GM21381 (cell line): ENCODE measurements at regions not wholly inside any gene's neighbourhood (a gene's known extent, or its start where the extent isn't known, plus 50 kb on each side); places are given as distances from the start of the nearest gene placed in this dataset.
"Not testable (repeated sequence)": the region's sequence is repeated elsewhere in the genome, so short reads cannot be mapped to it uniquely, and the experiment has no call there.

Experiments
- ATAC-seq: cut with Tn5 transposase; IDR thresholded peaks from one replicate; pipeline ENCODE4 v1.9.1; 2021; ENCODE audit warnings: mild to moderate bottlenecking, moderate library complexity; ENCODE audit not compliant: unreplicated experiment

DNA sequence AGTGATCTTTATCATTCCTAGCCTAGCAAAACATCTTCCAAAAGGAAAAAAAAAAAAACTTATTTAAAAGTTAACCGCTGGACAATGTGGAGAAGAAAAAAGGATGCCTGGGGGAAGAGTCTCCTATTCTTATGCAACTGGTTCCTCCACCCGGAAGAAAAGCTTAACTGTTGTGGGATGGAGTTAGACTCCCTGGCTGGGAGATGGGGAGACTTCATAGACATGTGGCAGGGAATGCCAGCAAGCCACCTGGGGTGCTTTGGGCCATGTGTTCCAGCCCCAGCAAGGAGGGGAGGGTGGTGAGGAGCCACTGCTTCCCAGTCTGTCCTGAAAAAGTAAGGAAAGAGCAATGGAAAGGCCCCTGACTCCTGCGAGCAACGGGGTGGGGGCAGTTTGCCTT lies 119.4 kb upstream of the SPIN4 start:
- no peak for ATAC-seq

DNA sequence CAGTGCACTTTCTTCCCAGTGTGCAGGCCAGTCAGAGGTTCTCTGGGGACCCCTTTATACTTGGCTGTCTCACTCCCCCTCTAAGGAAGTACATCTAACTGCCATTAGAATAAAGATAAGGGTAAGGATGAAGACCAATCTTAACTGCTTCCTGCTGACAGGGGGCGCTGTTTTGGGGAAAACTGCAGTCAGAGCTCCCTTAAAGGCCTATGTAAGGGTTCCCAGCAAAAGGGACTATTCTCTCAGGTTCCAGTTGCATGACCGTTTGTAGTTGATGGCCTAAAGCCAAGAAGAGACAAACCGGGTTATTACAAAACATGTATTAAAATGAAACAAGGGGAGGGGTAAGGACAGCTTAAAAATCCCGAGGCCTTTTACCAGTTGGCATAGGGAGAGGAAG lies 115.6 kb upstream of the SPIN4 start:
- ATAC-seq = no peak

DNA sequence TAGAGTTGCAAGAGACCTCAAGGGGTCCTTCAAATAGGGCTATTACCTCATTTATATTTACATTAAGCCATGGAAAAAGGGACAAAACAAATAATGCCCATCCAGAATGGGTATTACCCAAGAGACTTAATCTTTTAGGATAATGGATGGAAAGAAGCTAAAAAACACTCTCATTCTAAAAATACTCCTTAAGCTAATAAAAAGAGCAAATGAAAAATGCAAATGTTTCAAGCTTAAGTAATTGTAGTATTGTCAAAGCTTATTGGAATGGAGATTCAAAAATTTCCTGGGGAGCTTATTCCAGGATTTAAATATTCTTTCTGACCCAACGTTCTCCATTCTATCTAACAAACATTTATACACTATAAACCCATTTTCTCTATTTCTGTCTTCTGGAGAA lies 107.8 kb upstream of the SPIN4 start:
- ATAC-seq = no peak

DNA sequence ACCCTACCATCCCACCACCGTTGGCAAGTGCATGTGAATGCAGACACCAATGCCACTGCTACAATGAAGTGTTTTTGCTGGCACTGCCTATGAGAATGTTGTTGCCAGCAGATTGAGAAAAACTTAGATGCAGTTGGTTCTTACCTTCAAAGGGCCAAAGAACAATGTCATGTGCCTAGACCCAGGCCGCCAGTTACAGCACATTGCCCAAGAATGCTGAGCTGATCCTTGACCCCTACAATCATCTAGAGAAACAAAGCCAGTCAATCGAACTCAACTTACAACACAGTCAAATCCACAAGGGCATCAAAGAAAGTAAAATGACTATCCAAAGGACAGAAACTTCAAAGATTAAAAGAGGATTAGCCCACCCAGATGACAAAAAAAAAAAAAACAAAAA lies 102.4 kb upstream of the SPIN4 start:
- ATAC-seq = no peak

DNA sequence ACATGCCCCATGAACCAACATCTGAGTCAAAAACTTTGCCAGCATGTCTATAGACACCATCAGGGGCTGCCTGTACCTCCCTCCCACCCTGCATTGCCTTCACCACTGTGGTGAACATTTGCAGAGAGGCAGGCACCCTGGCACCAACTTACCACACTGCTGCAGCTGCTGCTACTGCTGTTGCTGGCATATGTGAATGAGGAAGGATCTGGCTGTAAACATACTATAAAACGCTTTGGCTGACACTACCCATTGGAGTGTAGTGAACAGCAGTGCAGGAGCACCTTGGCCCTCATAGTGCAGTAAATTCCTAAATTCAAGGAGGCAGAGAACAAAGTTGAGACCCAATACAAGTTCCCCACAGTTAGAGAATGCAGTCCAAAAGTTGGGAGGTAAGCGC lies 90.6 kb upstream of the SPIN4 start:
- no peak for ATAC-seq

DNA sequence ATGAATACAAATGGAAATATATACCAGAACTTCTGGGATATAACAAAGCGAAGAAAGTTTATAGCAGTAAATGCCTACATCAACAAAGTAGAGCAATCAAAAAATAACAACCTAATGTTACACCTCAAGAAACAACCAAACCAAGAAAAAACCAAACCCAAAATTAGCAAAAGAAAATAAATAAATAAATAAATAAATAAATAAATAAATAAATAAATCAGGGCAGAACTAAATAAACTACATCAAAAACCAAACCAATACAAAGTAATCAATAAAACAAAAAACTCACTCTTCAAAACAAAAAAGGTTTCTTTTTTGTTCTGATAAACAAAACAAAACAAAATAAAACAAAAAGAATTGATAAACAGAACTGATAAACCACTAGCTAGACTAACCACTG lies 88.4 kb upstream of the SPIN4 start:
- no peak for ATAC-seq

DNA sequence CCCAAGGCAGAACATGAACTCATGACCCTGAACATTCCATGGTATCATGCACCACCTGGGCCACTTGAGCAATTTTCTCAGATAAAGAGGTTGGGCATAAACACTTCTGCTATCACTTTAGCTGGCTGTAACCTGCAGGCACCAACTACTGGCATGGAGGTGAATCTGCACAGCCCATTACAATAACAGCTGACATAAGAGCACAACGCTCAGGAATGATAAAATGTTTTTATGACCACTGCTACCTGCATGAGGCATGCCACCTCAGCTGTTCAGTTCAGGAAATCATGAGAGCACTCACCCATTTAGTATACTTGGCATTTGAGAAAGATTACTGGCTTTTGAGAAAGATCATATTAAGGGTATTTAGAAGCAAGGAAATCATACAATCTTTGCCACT lies 85.7 kb upstream of the SPIN4 start:
- no peak for ATAC-seq

DNA sequence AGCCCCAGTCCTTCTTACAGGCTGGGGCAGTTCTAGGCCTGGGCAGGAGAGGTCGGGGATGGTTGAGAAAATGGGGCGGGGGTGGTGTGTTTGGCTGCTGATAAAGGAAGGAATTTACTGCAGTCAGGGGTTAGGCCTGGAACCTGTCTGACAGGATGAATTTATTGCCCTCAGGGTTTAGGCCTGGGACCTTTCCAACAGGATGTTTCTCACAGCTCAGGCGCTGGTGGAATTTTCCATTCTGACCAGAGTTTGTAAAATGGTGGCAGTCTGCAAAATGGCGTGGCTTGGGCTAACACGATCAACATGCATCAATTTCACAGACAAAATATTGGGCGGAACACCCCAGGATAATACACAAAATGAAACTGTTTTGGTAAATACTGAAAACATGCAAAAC lies 83.5 kb upstream of the SPIN4 start:
- ATAC-seq = no peak

DNA sequence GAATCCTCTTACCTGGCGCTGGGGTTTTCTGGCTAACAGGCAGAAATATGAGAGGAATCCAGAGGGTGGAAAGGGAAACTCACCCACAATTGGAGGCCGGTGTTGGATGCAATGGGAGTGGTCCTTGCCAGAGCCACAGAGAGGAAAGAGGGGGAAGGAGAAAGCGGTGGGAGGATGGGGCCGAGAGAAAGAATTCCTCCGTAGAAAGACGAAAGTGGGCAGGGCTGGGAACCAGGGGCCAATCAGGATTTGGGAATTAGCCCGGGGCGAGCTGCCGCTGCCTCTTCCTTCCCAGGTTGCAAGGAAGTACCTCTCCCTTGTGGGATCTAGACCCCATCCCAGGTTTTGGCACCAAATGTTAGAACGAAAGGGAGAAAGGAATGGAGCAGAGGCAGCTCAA lies 83.1 kb upstream of the SPIN4 start:
- no peak for ATAC-seq

DNA sequence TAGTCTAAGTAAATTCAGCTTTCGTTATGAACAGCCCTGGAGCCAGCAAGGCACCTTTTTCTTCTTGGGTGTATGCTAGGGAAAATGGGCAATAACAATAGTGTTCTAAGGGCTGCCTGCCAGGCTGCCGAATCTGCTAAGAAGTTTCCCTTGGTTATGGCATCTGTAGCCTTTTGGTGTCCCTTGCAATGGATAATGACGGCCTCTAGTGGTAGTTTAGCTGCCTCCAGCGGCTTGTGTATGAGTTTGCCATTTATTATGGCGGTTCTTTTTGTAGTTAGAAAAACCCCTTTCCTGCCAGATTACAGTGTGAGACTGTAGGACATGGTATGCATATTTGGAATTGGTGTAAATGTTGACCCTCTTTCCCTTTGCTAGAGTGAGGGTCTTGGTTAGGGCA lies 78.9 kb upstream of the SPIN4 start:
- no peak for ATAC-seq

DNA sequence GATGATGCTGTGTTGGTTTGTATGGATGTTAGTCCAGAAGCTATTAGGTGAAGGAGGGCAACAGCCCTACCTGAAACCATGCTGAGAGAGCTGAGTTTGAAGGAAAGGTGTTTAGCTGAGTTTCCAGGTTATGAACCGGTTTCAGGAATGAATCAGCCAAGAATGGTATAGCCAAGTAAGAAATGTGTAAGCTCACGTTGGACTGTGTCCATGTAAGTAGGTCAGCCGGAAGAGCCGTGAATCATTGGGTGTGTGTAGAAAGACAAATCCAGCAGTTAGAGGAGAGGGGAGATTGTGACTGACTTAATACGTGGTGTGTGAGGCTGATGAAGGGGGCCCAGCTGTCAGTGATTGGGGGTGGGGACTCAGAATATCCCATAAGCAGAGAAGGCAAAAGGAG lies 77.2 kb upstream of the SPIN4 start:
- no peak for ATAC-seq

DNA sequence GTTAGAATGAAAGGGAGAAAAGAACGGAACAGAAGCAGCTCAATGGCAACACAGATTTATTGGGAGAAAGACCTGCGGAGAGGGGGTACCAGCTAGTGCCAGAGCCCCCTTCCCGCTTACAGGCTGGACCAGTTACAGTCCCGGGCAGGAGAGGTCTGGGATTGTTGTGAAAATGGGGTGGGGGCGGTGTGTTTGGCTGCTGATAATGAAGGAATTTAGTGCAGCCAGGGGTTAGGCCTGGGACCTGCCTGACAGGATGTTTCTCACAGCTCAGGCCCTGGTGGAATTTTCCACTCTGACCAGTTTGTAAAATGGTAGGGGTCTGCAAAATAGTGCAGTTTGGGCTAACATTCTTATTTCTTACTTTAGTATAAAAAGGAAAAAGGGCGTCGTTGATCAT lies 75.4 kb upstream of the SPIN4 start:
- ATAC-seq = no peak

DNA sequence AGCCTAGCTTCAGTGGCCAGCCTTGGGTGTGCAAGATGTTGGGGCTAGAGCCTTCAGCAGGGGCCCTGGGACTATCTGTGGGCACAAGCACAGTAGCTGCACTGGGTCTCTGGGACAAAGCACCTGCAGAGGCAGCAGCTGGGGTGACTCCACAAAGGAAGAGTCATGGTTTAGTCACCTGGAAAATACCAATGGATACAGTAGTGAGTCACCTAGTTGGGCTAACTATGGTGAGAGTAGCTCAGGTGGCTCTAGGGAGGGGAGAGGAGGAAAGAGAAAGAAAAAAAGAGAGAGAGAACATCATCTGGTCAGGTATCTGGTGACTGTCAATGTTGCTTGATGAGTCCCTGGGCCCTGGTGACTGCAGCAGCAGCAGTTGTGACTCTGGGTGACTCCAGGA lies 72.9 kb upstream of the SPIN4 start:
- no peak for ATAC-seq

DNA sequence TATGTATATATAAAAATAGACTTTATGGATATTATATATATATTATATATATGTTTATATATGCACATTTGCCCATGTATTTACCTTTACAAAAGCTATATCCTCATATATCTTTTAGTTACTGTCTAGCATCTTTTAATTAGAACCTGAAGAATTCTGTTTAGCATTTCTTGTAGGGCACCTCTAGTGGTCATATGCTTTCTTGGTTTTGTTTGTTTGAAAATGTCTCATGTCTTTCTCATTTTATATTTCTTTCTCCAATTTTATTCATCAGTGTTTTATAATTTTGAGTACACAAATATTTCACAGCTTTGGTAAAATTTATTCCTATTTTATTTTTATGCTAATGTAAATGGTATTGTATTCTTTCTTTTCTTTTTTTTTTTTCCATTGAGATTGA lies 70.3 kb upstream of the SPIN4 start:
- no peak for ATAC-seq

DNA sequence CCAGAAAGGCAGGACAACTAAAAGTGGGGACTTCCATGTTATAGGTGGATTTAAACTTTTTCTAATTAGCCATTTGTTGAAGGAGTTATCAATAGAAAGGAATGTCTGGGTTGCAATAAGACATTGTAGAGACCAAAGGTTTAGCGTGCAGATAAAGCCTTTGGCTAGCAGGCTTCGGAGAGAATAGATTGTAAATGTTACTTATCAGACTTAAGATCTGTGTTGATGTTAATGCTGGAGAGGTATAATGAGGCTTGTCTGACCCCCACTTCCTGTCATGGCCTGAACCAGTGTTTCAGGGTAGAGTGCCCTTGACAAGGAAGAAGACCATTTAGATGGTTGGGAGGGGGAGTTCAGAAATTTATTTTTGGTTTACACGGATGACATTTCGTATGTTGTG lies 67.1 kb upstream of the SPIN4 start:
- no peak for ATAC-seq

DNA sequence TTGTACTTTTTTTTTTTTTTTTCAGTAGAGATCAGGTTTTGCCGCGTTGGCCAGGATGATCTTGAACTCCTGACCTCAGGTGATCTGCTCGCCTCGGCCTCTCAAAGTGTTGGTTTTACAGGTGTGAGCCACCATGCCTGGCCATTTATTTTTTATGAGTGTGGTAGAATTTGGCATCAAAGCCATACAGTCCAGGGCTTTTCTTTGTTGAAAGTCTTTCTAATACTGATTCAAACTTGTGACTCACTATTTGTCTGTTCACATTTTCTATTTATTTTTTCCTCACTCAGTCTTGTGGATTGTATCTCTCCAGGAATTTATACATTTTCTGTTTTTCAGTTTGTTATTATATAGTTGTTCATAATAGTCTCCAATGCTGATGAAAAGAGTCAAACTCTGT lies 66.5 kb upstream of the SPIN4 start:
- no peak for ATAC-seq

DNA sequence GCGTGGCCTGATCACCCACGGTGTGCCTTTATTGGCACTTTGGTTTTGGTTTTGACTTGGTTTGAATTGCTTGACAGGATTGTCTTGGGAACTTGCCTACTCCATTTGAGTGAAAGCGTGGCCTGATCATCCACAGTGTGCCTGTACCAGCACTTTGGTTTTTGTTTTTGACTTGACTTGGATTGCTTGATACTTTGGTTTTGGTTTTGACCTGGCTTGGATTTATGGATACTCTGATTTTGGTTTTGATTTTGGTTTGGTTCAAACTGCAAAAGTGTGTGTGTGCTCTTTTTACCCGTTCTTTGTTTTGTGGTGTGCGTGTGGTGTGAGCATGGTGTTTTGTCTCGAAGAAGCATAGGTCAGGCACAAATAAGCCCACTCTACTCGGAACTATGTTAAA lies 58.8 kb upstream of the SPIN4 start:
- not testable (repeated sequence) for ATAC-seq

DNA sequence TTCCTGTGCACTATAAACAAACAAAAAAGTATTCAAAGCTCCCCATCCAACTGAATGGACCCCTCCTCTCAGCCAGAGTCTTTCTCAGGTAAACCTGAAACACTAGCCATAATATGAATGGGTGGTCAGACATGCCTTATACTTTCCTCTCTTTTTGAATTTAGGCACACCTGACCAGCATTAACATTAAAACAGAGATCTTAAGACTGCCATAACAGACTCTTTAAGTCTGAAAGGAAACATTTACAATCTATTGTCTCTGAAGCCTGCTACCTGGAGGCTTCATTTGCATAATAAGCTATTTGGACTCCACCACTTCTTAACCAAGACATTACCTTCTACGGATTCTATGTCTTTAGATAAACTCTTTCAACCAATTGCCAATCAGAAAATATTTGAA lies 56.9 kb upstream of the SPIN4 start:
- ATAC-seq = no peak

DNA sequence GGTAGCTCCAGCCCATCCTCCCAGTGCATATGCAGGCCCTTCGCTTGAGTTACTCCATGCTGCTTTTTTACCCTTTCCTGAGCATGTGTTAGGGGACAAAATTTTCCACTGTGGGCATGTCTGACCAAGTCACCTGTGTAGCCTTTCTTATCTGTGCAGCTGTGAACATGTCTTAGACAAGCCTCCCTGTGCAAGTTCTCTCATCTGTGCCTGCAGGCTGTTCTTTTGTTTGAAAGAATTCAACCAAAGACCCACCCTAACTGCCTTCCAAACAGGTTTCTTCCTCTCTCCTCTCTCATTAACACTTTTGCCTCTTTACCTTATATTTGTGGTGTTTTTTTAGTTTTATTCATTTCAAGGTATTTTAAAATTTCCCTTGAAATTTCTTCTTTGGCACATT lies 53.2 kb upstream of the SPIN4 start:
- ATAC-seq = no peak

DNA sequence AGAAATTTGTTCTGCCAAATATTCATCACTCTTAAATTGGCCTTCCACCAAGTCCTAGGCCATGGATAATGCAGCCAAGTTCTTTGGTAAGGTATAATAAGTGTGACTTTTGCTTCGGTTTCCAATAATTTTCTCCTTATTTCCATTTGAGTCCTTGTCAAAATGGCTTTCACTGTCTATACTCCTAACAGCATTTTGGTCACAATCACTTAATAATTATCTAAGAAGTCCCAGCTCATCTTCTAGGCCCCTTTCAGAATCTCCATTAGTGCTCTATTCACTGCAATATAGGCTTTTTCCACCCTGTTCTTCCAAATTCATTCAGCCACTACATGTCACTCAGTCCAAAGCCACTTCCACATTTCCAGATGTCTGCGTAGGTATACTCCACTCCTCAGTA lies 51.0 kb upstream of the SPIN4 start:
- no peak for ATAC-seq
